ENCODE measurements at regions not wholly inside any gene's neighbourhood (a gene's known extent, or its start where the extent isn't known, plus 50 kb on each side); places are given as distances from the start of the nearest gene placed in this dataset.

DNA sequence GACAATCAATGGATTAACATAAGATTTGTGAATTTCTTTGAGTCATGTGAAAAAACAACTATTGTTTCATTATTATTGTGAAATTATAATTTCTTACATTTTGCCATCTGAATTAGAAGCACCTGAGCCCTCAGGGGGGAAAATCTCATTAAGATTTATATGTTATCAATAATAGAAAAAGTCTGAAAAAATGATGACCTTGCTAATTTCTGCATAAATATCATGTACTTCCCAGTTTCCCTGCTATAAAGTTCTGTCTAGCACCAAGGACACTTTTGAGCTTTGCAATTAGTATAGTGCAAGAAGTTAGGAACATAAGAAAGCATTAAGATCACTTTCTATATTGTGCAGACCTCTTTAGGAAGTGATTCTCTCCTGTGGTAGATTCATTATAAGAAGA, 488.3 kb upstream of the TUSC1 start:
- TF ChIP-seq, protein P1, sequence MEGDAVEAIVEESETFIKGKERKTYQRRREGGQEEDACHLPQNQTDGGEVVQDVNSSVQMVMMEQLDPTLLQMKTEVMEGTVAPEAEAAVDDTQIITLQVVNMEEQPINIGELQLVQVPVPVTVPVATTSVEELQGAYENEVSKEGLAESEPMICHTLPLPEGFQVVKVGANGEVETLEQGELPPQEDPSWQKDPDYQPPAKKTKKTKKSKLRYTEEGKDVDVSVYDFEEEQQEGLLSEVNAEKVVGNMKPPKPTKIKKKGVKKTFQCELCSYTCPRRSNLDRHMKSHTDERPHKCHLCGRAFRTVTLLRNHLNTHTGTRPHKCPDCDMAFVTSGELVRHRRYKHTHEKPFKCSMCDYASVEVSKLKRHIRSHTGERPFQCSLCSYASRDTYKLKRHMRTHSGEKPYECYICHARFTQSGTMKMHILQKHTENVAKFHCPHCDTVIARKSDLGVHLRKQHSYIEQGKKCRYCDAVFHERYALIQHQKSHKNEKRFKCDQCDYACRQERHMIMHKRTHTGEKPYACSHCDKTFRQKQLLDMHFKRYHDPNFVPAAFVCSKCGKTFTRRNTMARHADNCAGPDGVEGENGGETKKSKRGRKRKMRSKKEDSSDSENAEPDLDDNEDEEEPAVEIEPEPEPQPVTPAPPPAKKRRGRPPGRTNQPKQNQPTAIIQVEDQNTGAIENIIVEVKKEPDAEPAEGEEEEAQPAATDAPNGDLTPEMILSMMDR (IDR thresholded peaks at IDR 0.05) = no peak
- TF ChIP-seq POLR2AphosphoS5 (IDR thresholded peaks at IDR 0.05) (no peak), POLR2A (IDR thresholded peaks at IDR 0.05) (no peak)

All from breast epithelium (tissue), 3 donors.